Pancreas (tissue), 10 donors: ENCODE measurements at regions not wholly inside any gene's neighbourhood (a gene's known extent, or its start where the extent isn't known, plus 50 kb on each side); places are given as distances from the start of the nearest gene placed in this dataset.

Experiments used
- ATAC-seq, 4 donors: fragments of 200-7000 bp; cut with Tn5 transposase; one replicate each; pipeline versions ENCODE4 v1.8.0 to v1.9.1; 2020; ENCODE audit warnings: mild to moderate bottlenecking in 4 of 4, moderate library complexity in 4 of 4
- DNase-seq, 6 donors: peaks; one replicate each; pipeline ENCODE4 v3.0.0-alpha.2; 2020
- FAIRE-seq: peaks from 2 replicates; lab custom pipeline; 2012; peaks lifted over from hg19 to GRCh38; lab: Jason Lieb, UNC
- H3K27ac ChIP-seq, 4 donors: fragments of 200-600 bp; sonication (generic); 1 replicate in 3 of 4; 2 replicates in 1 of 4; pipeline versions ENCODE4 v1.5.0 to v1.8.0; 2020
- H3K27me3 ChIP-seq, 4 donors: fragments of 200-600 bp; one replicate each; pipeline ENCODE4 v1.8.0; 2021
- H3K36me3 ChIP-seq, 3 donors: fragments of 200-600 bp; sonication (generic) in 1 of 3; one replicate each; pipeline versions ENCODE4 v1.5.0 to v1.8.0; 2020 to 2021
- H3K4me1 ChIP-seq, 3 donors: fragments of 200-600 bp; one replicate each; pipeline ENCODE4 v1.8.0; 2021
- H3K4me3 ChIP-seq, 4 donors: fragments of 200-600 bp; sonication (generic) in 2 of 4; one replicate each; pipeline versions ENCODE4 v1.5.0 to v1.8.0; 2020 to 2021
- H3K9me3 ChIP-seq, 4 donors: fragments of 200-600 bp; one replicate each; pipeline ENCODE4 v1.8.0; 2021
- WGBS, 2 donors: extraction: QIAGEN DNeasy Blood & Tissue Kit; methylation state at CpG; one replicate each; pipeline ENCODE4 v1.1.7; 2013; 5-methylcytosine and 5-hydroxymethylcytosine counted together
- intact Hi-C, 3 donors: fragments of 100-400 bp; cut with DNase I; formaldehyde crosslinking; loops; one replicate each; pipeline versions ENCODE4 v1.11.1 to v1.14.2; 2022
- TF ChIP-seq, protein P1 (sequence below), 4 donors: fragments of 200-600 bp; sonication (generic) in 3 of 4; IDR thresholded peaks; one replicate each; pipeline versions ENCODE4 v1.5.0 to v1.8.0; 2021; ENCODE audit warnings: antibody characterized with exemption in 4 of 4
- donor health status: healthy with polysubstance abuse.
- donor health status: DM: no; HTN: no; CAD: no; lungs with moderate emphysema.
- donor health status: DM: no; HTN: no; CAD: no.
- donor health status: control.
- donor health status: control.
- donor health status: Bipolar disorder and iron deficiency.
- donor health status: DM: yes; HTN: yes; CAD: no.
- donor health status: DM: no; HTN: no; CAD: no.
- donor health status: DM: no; HTN: no; CAD: no.
- donor health status: DM: yes; HTN: yes; CAD: no.

DNA sequence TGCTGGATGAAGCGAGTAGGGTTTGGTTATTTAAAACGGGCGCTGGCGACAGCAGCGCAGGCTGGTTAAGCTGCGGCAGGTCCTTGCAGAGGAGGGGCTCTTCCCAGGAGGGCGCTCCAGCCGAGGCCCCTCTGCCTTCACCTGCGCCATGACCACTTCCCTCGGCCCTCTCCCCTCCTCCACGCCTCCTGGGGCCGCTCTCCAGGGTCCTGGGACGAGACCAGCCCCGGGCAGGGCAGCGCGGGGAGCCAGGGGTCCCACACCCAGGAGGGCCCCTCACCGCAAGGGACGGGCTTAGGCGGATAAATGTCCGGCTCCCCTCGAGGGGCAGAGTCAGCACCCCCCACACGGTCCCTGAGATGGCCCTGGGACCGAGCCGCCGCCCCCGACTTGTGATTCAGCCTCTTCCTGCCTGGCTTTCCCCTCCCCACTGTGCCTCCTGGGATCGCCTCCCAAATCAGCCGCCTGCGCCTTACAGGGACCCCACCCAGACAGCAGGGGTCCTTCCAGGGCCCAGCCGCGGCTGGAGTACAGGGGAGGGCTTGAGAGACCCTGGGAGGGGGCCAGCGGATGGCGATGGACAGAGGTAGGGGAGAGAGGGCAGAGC lies 380.7 kb downstream of the MATN1 start:
- H3K4me3 ChIP-seq = no peak overlapping the region
- peaks cover 0 to 24% (median 5%) of the 10 kb centered on the region in 4 donors for H3K27me3 ChIP-seq
- intact Hi-C loops = no loop called here
- FAIRE-seq = no peak
- H3K9me3 ChIP-seq = no peaks in the 10 kb centered on the region
- no peaks in the 10 kb centered on the region for H3K4me1 ChIP-seq
- TF ChIP-seq, protein P1, sequence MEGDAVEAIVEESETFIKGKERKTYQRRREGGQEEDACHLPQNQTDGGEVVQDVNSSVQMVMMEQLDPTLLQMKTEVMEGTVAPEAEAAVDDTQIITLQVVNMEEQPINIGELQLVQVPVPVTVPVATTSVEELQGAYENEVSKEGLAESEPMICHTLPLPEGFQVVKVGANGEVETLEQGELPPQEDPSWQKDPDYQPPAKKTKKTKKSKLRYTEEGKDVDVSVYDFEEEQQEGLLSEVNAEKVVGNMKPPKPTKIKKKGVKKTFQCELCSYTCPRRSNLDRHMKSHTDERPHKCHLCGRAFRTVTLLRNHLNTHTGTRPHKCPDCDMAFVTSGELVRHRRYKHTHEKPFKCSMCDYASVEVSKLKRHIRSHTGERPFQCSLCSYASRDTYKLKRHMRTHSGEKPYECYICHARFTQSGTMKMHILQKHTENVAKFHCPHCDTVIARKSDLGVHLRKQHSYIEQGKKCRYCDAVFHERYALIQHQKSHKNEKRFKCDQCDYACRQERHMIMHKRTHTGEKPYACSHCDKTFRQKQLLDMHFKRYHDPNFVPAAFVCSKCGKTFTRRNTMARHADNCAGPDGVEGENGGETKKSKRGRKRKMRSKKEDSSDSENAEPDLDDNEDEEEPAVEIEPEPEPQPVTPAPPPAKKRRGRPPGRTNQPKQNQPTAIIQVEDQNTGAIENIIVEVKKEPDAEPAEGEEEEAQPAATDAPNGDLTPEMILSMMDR (IDR thresholded peaks at IDR 0.05) = no peak
- DNase-seq = no peak
- H3K27ac ChIP-seq = no peak overlapping the region
- WGBS, 2 donors = 11 to 13% methylated on average over 33 of the region's 33 CpGs
- no peak for ATAC-seq
- H3K36me3 ChIP-seq = no peaks in the 10 kb centered on the region

DNA sequence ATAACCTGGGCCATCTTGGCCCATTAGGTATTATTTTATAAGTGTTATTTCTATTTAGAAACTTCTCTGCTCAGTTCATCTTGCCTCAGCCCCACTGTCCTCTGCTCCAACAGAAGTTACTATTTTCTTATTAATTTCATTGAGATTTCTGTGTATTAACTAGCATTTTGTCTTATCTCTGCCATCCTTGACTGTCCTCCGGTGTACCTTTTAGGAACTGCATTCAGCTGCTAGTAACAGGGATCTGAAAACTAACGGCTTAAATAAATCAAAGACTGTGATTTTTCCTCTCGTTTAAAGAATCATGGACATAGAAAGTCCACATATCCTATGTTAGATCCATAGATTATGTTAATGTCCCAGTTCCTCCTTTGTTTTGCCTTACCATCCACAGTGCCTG lies 382.5 kb downstream of the MATN1 start:
- WGBS, 2 donors = 66 to 71% methylated on average over 3 of the region's 3 CpGs
- H3K4me3 ChIP-seq = no peak overlapping the region
- H3K4me1 ChIP-seq = no peaks in the 10 kb centered on the region
- H3K27me3 ChIP-seq = peaks cover 0 to 19% (median 5%) of the 10 kb centered on the region in 4 donors
- TF ChIP-seq, protein P1 (IDR thresholded peaks at IDR 0.05) = no peak
- H3K9me3 ChIP-seq = no peaks in the 10 kb centered on the region
- no peak overlapping the region for H3K27ac ChIP-seq
- intact Hi-C loops = no loop called here
- FAIRE-seq (no peak), ATAC-seq (no peak), DNase-seq (no peak)
- no peaks in the 10 kb centered on the region for H3K36me3 ChIP-seq

- FAIRE-seq = no peak
- Histone ChIP-seq H3K9me3 (no peaks in the 10 kb centered on the region), H3K4me1 (no peaks in the 10 kb centered on the region), H3K4me3 (no peak overlapping the region), H3K36me3 (no peaks in the 10 kb centered on the region), H3K27ac (no peak overlapping the region), H3K27me3 (peaks cover 0 to 19% (median 5%) of the 10 kb centered on the region in 4 donors)
- ATAC-seq = no peak
- intact Hi-C loops = no loop called here
- WGBS, 2 donors = 45 to 77% methylated on average over 2 of the region's 2 CpGs
- no peak for DNase-seq
- TF ChIP-seq, protein P1 (IDR thresholded peaks at IDR 0.05) = no peak
Observed at GRCh38 chr1:30339866-30340265, 383.5 kb downstream of the MATN1 start.

DNA sequence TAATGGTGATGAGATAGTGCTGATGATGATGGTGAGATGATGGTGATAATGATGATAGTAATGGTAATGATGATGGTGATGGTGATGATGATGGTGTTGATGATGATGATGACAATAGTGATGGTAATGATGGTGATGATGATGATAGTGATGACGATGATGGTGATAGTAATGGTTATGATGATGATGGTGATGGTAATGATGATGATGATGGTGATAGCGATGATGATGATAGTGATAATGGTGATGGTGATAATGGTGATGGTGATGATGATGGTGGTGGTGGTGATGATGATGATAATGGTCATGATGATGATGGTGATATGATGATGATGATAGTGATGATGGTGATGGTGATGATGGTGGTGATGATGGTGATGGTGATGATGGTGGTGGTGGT lies 384.6 kb downstream of the MATN1 start:
- intact Hi-C loops = no loop called here
- Histone ChIP-seq H3K4me1 (no peaks in the 10 kb centered on the region), H3K9me3 (no peaks in the 10 kb centered on the region), H3K4me3 (no peak overlapping the region), H3K27ac (no peak overlapping the region), H3K36me3 (no peaks in the 10 kb centered on the region), H3K27me3 (peaks cover 0 to 14% (median 3%) of the 10 kb centered on the region in 4 donors)
- FAIRE-seq (no peak), ATAC-seq (no peak), DNase-seq (no peak)
- WGBS, 2 donors = 78 to 85% methylated on average over 2 of the region's 2 CpGs
- TF ChIP-seq, protein P1 (IDR thresholded peaks at IDR 0.05) = no peak

- Histone ChIP-seq H3K9me3 (no peaks in the 10 kb centered on the region), H3K4me3 (no peak overlapping the region), H3K27me3 (peaks cover 0 to 13% (median 0%) of the 10 kb centered on the region in 4 donors), H3K27ac (no peak overlapping the region), H3K36me3 (no peaks in the 10 kb centered on the region), H3K4me1 (no peaks in the 10 kb centered on the region)
- no peak for DNase-seq
- no peak for ATAC-seq
- TF ChIP-seq, protein P1 (IDR thresholded peaks at IDR 0.05) = no peak
- 60 to 66% methylated on average over 3 of the region's 3 CpGs for WGBS, 2 donors
- FAIRE-seq = no peak
- intact Hi-C loops = no loop called here
Observed at GRCh38 chr1:30337324-30337620, 386.1 kb downstream of the MATN1 start.
